Activated T-cell treated with anti-CD3 and anti-CD28 coated beads, Interleukin-2, amount 50 U/mL, for 1 hour (primary cell): ENCODE measurements at regions not wholly inside any gene's neighbourhood (a gene's known extent, or its start where the extent isn't known, plus 50 kb on each side); places are given as distances from the start of the nearest gene placed in this dataset.
"Not testable (repeated sequence)": the region's sequence is repeated elsewhere in the genome, so short reads cannot be mapped to it uniquely, and the experiment has no call there.

Experiments used
- DNase-seq: peaks from one replicate; pipeline ENCODE4 v3.0.0-alpha.2; 2020

DNA sequence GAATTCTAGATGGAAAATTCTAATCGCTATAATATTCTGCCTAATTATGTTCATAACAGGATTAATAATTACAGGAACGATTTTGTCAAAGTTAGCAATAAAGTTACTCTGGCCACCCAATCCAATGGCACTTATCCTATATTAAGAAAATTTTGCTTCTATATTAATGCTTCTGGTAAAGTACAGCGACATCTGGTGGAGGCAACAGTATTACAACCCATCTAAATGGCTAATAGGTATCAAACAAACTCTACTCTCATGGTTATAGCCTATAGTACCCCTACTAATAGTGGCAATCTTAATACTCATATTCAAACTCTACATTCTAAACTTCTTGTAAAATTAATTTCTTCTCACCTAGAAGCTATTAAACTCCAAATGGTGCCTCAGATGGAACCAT lies 1084.7 kb upstream of the LRRTM1 start:
- no peak for DNase-seq

DNA sequence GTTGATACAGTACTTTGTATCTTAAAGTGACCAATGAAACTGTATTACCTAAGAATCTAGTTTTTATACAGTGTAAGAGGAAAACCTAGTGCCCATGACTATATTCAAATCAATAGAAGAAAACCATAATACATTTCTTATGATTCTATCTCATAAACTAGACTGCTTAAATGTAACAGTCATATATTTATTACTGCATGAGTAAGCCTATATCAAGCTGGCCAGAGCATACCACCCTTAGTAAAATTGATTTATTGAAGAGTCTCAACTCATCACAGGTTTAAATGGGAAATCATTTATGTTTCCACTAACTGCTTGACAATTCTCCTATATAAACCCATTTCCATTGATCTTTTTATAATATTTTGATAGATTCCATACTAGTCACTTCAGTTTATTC lies 1059.2 kb upstream of the LRRTM1 start:
- no peak for DNase-seq

DNA sequence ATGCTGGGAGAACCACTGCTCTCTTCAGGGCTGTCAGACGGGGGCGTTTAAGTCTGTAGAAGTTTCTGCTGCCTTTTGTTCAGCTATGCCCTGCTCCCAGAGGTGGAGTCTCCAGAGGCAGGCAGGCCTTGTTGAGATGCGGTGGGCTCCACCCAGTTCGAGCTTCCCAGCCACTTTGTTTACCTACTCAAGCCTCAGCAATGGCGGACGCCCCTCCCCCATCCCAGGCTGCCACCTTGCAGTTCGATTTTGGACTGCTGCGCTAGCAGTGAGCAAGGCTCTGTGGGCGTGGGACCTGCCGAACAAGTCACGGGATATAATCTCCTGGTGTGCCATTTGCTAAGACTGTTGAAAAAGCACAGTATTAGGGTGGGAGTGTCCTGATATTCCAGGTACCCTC lies 1057.9 kb upstream of the LRRTM1 start:
- not testable (repeated sequence) for DNase-seq

DNA sequence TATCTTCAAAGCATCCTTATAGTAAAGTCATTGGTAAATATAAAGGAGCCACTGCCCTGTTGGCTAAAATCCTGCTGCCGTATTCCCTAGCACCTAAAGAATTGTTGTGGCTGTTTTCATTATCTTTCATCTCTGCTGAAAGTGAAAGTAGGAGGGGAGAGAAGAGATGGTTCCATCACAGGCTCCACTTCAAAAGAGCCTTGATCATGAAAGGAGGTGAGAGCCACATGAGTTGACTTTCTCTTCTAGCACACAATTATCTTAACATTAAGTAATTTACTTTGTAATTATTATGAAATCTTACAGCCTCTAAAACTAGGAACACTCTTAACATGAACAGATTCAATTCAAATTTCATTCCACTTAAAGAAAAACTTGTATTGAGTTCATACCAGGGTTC lies 1050.9 kb upstream of the LRRTM1 start:
- DNase-seq: no peak

DNA sequence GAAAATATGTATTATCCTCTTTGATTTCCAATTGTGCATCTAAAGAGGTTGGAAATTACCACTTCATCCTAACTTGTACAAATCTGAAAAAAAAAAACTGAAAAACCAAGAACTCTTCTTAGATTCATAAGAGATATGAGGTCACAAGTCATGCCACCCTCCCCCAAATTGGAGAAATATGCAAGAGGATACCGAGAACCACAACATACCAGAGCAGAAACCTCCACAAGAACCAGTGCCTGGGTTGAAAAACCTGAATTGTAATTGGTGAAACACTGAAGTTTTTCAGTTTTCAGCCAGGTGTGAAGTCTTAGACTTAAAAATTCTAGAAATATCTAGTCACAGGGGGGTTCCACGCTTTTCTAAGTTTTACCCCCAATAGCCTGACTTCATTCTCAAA lies 1029.5 kb upstream of the LRRTM1 start:
- no peak for DNase-seq

DNA sequence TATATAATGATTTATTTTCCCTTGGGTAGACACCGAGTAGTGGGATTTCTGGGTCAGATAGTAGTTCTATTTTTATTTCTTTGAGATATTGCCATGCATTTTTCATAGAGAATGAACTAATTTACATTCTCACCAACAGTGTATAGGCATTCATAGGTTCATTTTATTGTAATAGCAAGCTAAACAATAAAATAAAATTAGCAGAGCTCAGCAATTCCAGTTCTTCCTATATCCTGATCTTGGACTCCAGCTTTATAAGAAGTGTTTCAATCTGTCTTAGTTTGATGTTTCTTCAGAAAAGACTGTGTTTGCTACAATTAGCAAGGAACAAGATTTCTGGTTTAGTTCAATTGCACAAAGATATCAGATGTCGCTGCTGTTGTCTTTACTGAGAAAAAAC lies 1024.4 kb upstream of the LRRTM1 start:
- no peak for DNase-seq

DNA sequence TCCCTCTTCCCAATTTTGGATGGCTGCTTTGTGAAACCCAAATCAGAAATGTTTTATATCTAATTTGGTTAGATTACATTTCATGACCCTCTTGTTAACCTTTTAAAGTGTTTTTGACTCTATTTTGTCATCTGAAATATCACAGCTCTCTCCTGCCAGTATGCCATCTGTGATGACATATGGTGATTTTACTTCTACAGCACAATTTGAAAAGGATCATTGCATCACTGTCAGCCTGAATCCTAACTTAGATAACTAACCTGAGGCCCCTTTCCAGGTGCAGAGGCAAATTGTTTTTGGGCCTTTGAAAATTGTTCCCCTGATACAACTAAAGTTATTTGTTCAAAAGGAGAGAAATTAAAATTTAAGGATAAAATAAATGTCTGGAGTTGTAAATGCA lies 1023.4 kb upstream of the LRRTM1 start:
- no peak for DNase-seq

DNA sequence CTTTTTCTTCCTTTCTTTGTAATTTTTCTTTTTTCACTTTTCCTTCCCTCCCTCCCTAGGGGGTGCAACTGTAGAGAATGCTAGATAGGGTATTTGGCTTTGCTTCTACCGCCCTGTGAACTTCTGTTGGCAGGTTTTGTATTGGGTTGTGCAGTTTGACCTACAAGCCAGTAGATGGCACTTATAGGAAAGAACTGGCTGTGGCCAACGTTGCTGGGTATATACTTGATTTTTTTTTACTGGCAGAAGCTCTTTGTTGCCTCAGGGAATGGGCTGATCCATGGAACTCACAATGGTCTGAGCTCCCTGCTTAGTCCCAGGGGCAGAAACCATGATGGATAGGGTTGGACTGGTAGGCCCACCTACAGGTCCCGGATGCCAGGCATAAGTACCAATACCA lies 1019.5 kb upstream of the LRRTM1 start:
- no peak for DNase-seq

DNA sequence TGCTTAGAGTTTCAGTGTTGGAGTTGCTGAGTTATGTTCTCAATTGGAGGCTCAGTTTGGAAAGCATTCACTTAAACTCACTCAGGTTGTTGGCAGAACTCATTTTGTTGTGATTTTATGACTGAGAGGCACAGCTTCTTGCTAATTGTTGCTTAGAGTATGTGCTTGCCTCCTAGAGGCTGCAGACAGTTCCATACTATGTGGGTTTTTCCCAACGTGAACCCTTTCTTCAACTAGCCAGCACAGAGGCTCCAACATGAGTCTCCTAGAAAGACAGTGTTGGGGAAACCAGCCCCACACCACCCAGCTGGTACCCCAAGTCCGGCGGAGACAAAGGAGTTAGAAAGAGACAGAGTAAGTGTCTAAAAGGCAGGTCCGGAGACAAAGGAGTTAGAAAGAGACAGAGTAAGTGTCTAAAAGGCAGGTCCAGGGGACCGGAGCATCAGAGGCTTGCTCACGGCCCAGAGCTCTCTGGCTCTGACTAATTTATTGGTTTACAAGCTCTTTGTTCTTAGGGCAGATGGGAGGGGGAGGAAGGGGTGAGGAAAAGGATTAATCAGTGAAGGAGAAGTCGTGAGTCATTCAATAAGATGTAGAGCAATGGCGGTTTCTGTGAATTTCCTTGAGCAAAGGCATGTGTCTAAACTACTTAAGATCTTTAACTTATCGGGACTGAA lies 999.7 kb upstream of the LRRTM1 start:
- no peak for DNase-seq

DNA sequence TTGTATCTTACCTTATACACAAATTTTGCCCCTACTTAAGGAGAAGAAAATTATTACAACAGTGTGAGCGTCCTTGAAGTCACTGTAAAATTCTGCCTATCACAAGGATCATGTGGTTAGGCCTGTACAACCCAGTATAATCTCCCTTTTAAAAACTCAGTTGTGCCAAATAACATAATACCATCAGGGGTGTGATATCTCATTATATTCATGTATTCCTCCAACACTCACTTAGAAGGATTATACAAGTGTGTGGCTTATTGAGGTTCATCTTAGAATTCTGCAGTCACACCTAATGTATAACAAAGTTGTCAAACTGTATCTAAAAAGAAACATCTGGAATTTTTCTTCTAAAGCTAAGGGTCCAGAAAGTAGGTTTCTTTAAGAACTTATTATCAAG lies 998.8 kb upstream of the LRRTM1 start:
- no peak for DNase-seq

DNA sequence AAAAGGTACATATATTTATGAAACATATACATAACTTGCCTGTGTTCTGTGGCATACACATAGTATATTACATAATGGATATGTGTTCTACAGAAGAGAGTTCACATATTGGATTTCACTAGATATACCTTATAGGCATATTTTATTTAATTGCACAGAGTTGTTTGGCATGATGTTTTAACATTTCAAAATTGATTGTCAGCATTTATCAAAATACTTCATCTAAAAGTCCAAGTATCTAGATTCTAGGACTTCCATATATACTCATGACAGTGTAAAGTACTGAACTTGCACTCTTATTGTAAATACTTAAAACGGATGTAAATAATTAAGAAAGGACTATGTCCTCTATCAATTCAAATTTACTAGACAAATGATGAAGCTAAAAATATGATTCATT lies 995.3 kb upstream of the LRRTM1 start:
- no peak for DNase-seq

DNA sequence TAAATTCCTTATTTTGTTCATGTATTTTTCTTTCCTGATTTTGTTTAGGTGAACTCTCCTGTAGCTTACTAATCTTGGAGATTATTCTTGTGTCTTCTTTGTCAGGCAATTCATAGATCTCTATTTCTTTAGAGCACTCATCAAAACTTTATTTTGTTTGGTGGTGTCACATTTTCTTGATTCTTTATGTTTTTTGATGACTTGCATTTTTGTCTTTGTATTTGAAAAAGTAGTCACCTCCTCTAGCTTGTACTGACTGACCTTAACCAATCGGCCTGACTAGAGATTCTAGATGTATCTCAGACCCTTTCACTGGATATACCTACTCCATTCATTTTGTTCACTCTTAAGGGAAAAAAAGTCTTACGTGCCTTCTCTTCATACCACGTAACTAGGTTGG lies 986.3 kb upstream of the LRRTM1 start:
- DNase-seq: no peak

DNA sequence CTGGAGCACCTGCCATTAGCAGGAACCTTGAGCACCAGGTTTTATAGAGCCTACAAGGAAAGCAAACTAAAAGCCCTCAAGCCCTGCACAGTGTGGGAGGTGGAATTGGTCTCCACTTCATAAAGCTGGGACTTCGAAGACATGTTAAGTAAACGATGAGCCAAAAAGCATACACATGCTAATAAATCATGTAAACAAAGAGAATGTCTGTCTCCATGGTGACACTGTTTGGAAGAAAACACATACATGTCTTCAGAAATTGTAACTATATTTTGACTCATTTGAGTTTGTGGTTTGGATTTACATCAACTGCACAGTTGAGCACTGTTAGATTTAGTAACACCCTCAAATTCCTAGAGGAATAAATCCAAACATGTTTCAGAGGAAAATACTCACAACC lies 978.5 kb upstream of the LRRTM1 start:
- DNase-seq: no peak

DNA sequence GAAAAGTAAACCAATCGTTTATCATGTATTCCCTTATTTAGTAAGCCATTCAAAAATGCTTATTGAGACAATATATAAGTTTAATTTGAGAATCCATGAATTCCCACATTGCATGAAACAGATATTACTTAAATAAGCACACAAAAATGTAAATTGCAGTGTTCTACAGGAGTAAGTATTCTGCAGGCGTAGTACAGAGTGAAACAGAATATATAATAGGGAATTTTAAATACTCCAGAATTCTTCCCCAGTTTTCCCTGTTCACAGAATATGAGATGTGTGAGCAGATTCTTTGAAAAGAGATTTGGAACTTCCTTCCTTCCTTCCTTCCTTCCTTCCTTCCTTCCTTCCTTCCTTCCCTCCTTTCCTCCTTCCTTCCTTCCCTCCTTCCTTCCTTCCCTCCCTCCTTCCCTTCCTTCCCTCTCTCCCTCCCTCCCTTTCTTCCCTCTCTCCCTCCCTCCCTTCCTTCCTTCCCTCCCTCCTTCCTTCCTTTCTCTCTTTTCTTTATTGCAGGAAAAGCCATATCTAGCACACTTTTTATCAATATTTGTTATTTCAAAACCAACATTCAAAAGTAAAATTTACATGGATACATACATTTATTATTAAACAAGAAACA lies 977.7 kb upstream of the LRRTM1 start:
- no peak for DNase-seq

DNA sequence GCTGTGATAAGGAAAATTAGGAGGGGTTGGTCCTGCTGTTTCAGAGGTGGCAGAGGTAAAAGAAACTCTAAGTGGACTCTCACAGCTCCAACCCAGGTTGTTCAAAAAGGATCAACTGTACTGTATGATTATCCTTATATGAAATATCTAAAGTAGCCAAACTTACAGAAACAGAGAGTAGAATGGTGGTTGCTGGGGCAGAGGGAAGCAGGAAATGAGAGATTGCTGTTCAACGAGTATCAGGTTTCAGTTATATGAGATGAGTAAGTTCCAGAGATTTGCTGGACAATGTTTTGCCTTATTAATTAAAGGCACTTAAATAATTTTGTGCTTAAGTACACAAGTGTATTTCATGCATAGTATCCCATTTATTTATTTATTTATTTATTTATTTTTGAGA lies 972.0 kb upstream of the LRRTM1 start:
- DNase-seq: no peak

DNA sequence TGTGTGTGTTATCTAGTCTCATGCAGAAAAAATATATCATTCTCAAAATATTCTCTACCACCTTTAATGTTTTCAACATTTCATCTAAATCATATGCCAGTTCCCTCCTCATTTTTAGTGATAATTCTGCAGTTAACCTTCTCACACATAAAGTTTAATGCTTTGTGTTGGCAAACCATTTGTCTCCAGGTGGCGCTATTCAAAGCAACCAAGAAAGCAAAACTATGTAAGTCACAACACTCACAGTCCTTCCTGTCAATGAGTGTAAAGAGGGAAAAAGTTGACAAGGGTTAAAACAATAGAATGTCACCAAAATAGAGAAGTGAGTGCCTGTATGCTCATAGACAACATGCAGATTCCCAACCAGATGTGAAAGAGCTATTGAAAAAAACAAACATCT lies 961.6 kb upstream of the LRRTM1 start:
- DNase-seq: no peak

DNA sequence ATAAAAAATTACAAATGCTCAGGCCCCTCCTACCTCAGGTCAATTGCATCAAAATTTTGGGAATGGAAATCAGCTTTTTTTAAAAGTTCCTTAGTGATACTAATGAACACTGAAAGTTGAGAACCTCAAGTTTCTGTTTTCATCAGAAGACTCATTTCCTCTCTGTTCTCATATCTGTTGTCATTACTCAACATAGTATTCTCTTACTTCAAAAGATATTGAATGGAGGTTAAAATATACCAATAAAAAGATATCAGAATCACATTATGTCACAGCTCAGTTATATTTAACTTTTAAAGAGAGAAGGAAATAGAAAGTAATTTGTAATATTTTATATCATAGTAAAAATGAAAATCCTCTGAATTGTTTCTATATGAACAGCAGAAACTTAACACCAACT lies 959.4 kb upstream of the LRRTM1 start:
- DNase-seq: no peak

DNA sequence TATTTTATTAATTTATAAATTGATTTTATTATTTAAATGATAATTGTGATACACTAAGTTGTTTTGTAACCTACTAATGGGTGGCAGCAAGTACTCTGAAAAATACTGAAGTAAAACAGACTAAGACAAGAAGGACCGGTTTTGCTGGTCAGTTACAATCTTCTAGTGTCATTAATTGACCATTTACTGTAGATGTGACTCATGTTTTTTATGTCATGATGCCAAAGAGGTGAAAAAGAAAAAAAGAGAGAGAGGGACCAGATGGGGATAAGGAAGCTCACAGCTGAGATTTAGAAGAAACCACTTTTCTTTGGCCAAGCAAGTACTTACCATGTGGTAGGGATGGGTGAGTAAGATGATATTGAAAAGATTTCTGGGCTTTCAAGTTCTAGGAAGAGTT lies 955.8 kb upstream of the LRRTM1 start:
- DNase-seq: no peak

DNA sequence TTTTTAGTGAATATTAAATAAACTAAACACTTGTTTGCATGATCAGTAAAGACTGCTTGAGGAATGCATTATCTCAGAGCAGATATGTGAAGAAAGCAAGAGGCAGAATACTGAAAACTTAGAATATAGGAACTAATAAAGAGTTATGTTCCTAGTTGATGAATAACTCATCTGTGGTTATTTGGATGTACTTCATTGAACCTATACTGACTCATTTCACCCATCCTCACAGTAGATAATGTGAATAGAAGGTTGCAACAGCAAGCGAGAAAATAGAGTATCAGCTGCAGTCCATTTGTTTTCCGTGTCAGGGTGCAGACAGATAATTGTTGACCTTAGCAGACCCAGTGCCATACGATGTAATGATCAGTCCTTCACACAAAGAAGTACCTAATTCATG lies 945.7 kb upstream of the LRRTM1 start:
- DNase-seq: no peak

DNA sequence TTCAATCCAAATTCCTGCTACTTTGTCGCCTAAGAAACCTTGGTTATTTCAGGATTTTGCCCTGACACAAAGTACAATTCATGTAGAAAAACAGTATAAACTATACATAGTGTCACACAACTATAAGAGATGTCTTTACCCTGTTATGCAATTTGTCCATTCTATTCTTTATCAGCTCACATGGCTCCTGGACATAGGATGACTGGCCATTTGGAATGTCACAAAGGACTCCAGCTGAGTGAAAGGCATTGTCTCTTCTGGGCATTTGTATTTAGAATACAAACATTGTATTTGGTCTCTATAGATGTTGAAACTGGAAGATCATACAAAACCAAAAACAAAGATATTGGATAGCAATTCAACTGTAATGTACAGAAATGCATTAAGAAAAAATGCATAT lies 944.6 kb upstream of the LRRTM1 start:
- no peak for DNase-seq

DNA sequence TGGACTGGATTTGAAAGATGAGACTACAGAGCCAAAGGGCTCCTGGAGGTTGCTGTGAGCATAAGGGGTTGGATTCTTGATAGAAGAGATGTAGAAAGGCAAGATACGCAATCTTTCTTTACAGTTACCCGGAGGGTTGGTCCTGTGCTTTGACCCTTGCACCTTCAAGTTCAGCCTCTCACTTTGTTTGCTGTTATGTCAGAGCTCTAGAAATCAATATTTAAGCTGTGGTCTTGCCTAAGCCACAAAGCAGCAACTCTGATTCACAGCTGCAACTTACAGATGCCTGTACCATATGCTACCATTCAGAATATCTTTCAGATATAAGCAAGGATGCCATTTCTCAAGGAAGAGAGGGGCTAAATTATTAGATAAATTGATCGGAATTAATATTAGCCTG lies 943.1 kb upstream of the LRRTM1 start:
- no peak for DNase-seq

DNA sequence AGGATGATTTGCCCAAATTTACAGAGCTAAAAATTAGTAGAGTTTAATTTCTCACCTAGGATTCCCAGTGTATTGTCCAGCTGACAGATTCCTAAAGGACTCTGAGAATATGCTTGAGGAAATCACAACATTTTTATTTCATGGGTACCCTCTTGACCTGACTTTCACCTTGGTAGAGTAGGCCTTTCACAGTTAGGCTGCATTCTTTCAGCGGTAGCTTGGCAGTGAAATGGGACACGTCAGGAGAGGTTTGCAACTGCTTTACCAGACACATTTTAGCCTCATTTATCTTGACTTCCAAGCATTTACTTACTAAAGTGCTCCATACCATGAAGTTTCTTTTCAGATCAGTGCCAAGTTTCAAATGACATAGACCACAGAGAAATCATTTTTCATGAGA lies 937.9 kb upstream of the LRRTM1 start:
- DNase-seq: no peak

DNA sequence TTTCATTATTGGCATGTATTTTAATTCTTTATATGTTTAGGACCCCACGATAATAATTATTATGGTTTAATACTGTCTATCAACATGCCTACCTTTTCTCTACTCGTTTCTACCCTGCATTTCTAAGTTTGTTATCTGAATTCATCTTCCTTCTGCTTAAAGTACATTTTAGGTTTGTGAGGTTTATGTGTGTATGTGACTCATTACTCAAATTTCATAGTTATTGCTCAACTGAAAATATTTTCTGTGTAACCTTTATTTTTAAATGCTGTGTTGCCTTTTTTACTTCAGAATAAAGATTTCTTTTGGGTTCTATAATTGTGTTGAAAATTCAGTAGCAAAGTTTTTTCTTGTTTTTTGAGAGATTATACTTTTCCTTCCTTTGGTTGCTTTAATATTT lies 933.9 kb upstream of the LRRTM1 start:
- no peak for DNase-seq

DNA sequence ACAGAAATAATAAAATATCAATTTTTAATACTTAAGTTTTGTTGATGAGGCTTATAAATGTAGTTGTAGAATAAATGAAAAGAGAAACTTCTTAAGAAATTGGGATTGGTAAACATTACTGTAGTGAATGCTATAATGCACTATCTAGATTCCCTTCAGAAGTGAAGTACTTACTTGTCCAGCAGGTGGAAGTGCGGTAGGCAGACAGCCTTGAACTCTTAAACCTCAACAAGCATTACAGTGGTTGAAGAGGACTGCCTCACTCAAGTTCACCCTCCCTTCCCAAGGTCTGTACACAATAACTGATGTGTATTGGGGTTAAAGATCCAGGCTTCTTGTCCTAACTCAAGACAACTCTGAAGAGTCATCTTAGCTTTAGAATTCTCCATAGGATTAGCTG lies 931.0 kb upstream of the LRRTM1 start:
- no peak for DNase-seq

DNA sequence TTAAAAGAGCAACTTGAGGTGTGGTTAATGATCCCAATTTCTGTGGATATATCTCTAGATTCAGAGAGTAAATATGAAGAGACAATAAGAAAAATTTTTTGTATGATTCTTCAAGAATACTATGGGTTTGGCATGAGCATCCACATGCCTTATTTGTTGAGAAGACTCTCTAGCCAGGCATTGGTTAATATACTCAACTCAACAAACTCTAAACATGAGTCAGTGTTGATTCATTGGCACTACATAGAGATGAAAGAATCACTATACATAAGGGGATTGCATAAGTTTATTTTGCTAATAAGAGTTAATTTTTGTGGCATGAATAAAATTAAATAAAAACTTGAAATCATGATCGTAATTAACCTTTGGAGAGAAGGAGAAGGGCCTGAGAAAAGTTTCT lies 930.2 kb upstream of the LRRTM1 start:
- DNase-seq: no peak
